PFSK-1 (cell line): ENCODE measurements at regions not wholly inside any gene's neighbourhood (a gene's known extent, or its start where the extent isn't known, plus 50 kb on each side); places are given as distances from the start of the nearest gene placed in this dataset.

Source experiments
- POLR2AphosphoS5 ChIP-seq: IDR thresholded peaks from 2 replicates; pipeline ENCODE4 v1.6.1; 2012; ENCODE audit warnings: low read depth, mild to moderate bottlenecking, control low read depth, low read length, moderate library complexity
- REST ChIP-seq, 2 experiments: IDR thresholded peaks; 2 replicates each; pipeline versions ENCODE4 v1.6.1 to v1.8.0; 2011 to 2012; ENCODE audit warnings: low read depth in 2 of 2, low read length in 2 of 2, control low read depth in 1 of 2, inconsistent platforms in 1 of 2, mild to moderate bottlenecking in 1 of 2, moderate library complexity in 1 of 2; ENCODE audit not compliant: insufficient read depth in 1 of 2
- SIN3A ChIP-seq: IDR thresholded peaks from 2 replicates; pipeline ENCODE4 v1.6.1; 2012; ENCODE audit warnings: mild to moderate bottlenecking, low read length, moderate library complexity, borderline replicate concordance; ENCODE audit not compliant: insufficient read depth
- TAF1 ChIP-seq: IDR thresholded peaks from 2 replicates; pipeline ENCODE4 v1.6.1; 2012; ENCODE audit warnings: low read length, control low read depth, borderline replicate concordance; ENCODE audit not compliant: insufficient read depth

GRCh38 chr21:43269440-43269839, 100.6 kb downstream of the CRYAA start:
- TF ChIP-seq TAF1 (no peak), POLR2AphosphoS5 (no peak), REST (IDR thresholded peaks at IDR 0.05; ENCODE audit: insufficient read depth in 1 of 2, low read depth in 2 of 2, low read length in 2 of 2) (no peak), SIN3A (no peak)
